GM10266 (cell line): ENCODE measurements at regions not wholly inside any gene's neighbourhood (a gene's known extent, or its start where the extent isn't known, plus 50 kb on each side); places are given as distances from the start of the nearest gene placed in this dataset.

Experiments used
- DNase-seq: peaks from one replicate; pipeline ENCODE4 v3.0.0; 2012; ENCODE audit errors: extremely low spot score
- TF ChIP-seq, protein P1 (sequence below): IDR thresholded peaks from 2 replicates; pipeline ENCODE4 v1.5.1; 2012; ENCODE audit warnings: mild to moderate bottlenecking, low read depth; ENCODE audit not compliant: control insufficient read depth, insufficient read depth; ENCODE audit errors: missing control alignments

DNA sequence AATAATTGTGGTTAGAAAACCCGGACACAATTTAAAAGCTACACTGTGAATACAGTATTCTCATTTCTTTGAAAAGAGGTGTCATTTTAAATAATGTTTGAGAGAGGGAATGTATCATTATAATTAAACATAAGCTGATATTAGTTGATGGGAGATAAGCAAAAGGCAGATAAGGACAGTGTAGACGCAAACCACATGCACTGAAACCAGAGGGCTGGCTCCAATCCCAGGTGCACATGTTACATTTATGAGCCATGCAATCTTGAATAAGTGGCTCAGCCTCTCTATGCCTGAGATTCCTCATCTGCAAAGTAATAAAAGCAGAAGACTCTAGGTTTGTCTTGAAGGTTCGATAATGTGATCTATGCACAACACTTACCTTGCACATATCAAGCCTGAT is 238.7 kb downstream of the EFNB2 start:
- no peak for DNase-seq
- TF ChIP-seq, protein P1, sequence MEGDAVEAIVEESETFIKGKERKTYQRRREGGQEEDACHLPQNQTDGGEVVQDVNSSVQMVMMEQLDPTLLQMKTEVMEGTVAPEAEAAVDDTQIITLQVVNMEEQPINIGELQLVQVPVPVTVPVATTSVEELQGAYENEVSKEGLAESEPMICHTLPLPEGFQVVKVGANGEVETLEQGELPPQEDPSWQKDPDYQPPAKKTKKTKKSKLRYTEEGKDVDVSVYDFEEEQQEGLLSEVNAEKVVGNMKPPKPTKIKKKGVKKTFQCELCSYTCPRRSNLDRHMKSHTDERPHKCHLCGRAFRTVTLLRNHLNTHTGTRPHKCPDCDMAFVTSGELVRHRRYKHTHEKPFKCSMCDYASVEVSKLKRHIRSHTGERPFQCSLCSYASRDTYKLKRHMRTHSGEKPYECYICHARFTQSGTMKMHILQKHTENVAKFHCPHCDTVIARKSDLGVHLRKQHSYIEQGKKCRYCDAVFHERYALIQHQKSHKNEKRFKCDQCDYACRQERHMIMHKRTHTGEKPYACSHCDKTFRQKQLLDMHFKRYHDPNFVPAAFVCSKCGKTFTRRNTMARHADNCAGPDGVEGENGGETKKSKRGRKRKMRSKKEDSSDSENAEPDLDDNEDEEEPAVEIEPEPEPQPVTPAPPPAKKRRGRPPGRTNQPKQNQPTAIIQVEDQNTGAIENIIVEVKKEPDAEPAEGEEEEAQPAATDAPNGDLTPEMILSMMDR, result no peak

- DNase-seq, result no peak
- TF ChIP-seq, protein P1, result no peak
Measured at GRCh38 chr13:106295971-106296370, 239.5 kb downstream of the EFNB2 start.

GRCh38 chr13:106291006-106291405 is 244.5 kb downstream of the EFNB2 start:
- TF ChIP-seq, protein P1, result no peak
- DNase-seq, result no peak

DNA sequence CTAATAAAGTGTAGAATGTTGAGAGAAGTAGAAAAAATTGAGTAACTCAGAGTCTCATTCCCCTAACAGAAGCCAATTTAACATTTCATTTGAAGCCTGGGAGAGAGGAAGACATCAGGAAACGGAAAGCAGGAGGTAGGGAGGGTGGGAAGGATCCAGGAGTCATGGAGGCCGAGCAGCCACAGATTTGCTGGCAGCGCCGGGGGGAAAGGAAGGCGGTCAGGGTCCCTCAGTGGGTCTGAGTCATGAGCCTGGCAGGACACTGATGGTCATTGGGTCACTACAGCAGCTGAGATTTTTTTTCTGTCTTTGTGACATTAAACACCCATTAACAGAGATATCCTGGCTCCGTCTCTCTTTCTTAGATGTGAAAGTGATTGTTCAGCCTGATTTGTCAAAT is 248.1 kb downstream of the EFNB2 start:
- DNase-seq, result no peak

DNA sequence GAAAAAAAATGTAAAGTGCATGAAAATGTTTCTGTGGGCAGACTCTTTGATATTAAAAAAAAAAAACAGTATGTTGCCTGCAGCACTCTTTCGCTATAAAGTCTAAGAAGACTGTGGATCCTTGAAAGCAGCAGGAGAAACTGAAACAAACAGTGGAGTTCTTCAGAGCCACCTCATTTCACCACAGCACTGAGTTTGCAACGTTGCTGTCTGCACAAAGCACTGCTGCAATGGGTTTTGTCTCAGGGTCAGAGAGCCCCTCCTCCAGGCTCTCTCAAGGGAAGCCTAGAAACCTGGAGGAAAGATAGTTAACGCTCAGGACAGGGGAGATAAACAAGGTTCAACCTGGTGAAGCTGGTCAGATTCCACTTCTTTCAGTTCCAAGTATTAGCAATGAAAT is 248.7 kb downstream of the EFNB2 start:
- no peak for DNase-seq
- TF ChIP-seq, protein P1, result no peak

More for the DNA sequence above, 248.1 kb downstream of the EFNB2 start:
- TF ChIP-seq, protein P1, result no peak

- DNase-seq, result no peak
- TF ChIP-seq, protein P1, result no peak
Measured at GRCh38 chr13:106284358-106284757, 251.1 kb downstream of the EFNB2 start.

- DNase-seq, result no peak
- TF ChIP-seq, protein P1, result no peak
Measured at GRCh38 chr13:106281426-106281825, 254.0 kb downstream of the EFNB2 start.
